Keratinocyte (primary cell): ENCODE measurements at regions not wholly inside any gene's neighbourhood (a gene's known extent, or its start where the extent isn't known, plus 50 kb on each side); places are given as distances from the start of the nearest gene placed in this dataset.

Source experiments
- DNase-seq: peaks from one replicate; pipeline ENCODE4 v3.0.0-alpha.2; 2011; ENCODE audit warnings: low read depth, missing footprints, low spot score
- FAIRE-seq: peaks from 2 replicates; lab custom pipeline; 2011; peaks lifted over from hg19 to GRCh38; lab: Jason Lieb, UNC
- H2AFZ ChIP-seq: 2 replicates; pipeline ENCODE4 v1.6.0; 2012; ENCODE audit warnings: low read length, control low read depth, inconsistent platforms; ENCODE audit not compliant: control insufficient read depth
- H3K27ac ChIP-seq: 2 replicates; pipeline ENCODE4 v1.5.1; 2011; ENCODE audit warnings: low read length; ENCODE audit not compliant: control insufficient read depth, insufficient read depth
- H3K27me3 ChIP-seq: 3 replicates; pipeline ENCODE4 v1.6.0; 2011; ENCODE audit warnings: low read length; ENCODE audit not compliant: control insufficient read depth, insufficient read depth; ENCODE audit errors: extremely low read depth
- H3K36me3 ChIP-seq, 2 experiments: 2 replicates in 1 of 2; 3 replicates in 1 of 2; pipeline ENCODE4 v1.5.1; 2011; ENCODE audit warnings: low read length in 2 of 2, mild to moderate bottlenecking in 1 of 2; ENCODE audit not compliant: control insufficient read depth in 2 of 2, insufficient read depth in 2 of 2; ENCODE audit errors: extremely low read depth in 1 of 2
- H3K4me1 ChIP-seq: 3 replicates; pipeline ENCODE4 v1.5.1; 2011; ENCODE audit warnings: low read length; ENCODE audit not compliant: control insufficient read depth, insufficient read depth; ENCODE audit errors: extremely low read depth
- H3K4me2 ChIP-seq: 3 replicates; pipeline ENCODE4 v1.6.0; 2011; ENCODE audit warnings: low read depth, low read length; ENCODE audit not compliant: control insufficient read depth, insufficient read depth; ENCODE audit errors: extremely low read depth
- H3K4me3 ChIP-seq, 3 experiments: fragments of 200-600 bp in 1 of 3; sonication (generic) in 1 of 3; 2 replicates in 2 of 3; 3 replicates in 1 of 3; pipeline ENCODE4 v1.5.1; 2011 to 2016; ENCODE audit warnings: low read length in 3 of 3, mild to moderate bottlenecking in 3 of 3, control low read depth in 2 of 3, inconsistent platforms in 1 of 3, low read depth in 1 of 3, mixed read lengths in 1 of 3, mixed run types in 1 of 3, moderate library complexity in 1 of 3; ENCODE audit not compliant: control insufficient read depth in 2 of 3, insufficient read depth in 2 of 3; ENCODE audit errors: extremely low read depth in 1 of 3
- H3K79me2 ChIP-seq: 2 replicates; pipeline ENCODE4 v1.6.0; 2012; ENCODE audit warnings: low read length; ENCODE audit not compliant: control insufficient read depth, insufficient read depth
- H3K9ac ChIP-seq: 3 replicates; pipeline ENCODE4 v1.6.0; 2011; ENCODE audit warnings: low read length; ENCODE audit not compliant: control insufficient read depth, insufficient read depth; ENCODE audit errors: extremely low read depth
- H3K9me1 ChIP-seq: 3 replicates; pipeline ENCODE4 v1.6.0; 2011; ENCODE audit warnings: low read length; ENCODE audit not compliant: control insufficient read depth, insufficient read depth; ENCODE audit errors: extremely low read depth
- H3K9me3 ChIP-seq: 2 replicates; pipeline ENCODE4 v1.5.1; 2012; ENCODE audit warnings: low read depth, low read length; ENCODE audit not compliant: control insufficient read depth
- H4K20me1 ChIP-seq: 3 replicates; pipeline ENCODE4 v1.6.0; 2011; ENCODE audit warnings: low read length; ENCODE audit not compliant: control insufficient read depth, insufficient read depth; ENCODE audit errors: extremely low read depth
- EZH2 ChIP-seq: IDR thresholded peaks from one replicate; pipeline ENCODE4 v1.6.1; 2012; ENCODE audit warnings: inconsistent platforms, mild to moderate bottlenecking, low read length, moderate library complexity
- dilution Hi-C: fragments of 300-500 bp; cut with MboI; formaldehyde crosslinking; loops from one replicate; pipeline ENCODE4 v1.7.0; 2020; ENCODE audit warnings: low sequenced_read_pairs; ENCODE audit not compliant: extremely low pct_ligation_motif_present
- TF ChIP-seq, protein P1 (sequence below), 3 experiments: IDR thresholded peaks in 1 of 3; conservative IDR thresholded peaks in 1 of 3; optimal IDR thresholded peaks in 1 of 3; 2 replicates in 2 of 3; 3 replicates in 1 of 3; pipeline versions ENCODE3 to v1.5.1; 2011; ENCODE audit warnings: low read length in 3 of 3, mild to moderate bottlenecking in 3 of 3, moderate library complexity in 2 of 3, control low read depth in 1 of 3, inconsistent platforms in 1 of 3; ENCODE audit not compliant: insufficient read depth in 2 of 3; ENCODE audit errors: extremely low read depth in 1 of 3

DNA sequence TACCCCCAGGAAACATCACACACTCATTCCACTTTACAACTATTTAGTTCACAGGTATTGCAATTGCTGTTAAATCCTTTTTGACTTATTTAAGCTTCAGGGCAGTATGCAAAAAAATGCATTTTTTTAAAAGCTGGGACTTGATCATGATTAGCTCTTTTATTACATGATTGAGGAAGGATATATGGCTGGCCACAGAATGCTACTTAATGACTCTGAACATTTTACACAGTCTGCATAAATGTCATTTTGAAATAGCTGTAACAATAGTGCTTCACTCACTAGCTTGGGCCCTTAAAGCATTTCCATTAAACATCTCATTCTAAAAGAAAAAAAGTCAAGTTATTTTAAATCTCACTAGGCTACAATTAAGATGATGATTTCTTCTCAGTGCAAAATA is 429.7 kb downstream of the FRK start:
- Histone ChIP-seq H3K9me1 (no peaks in the 10 kb centered on the region), H3K4me3 (no peak overlapping the region), H3K9ac (no peak overlapping the region), H3K79me2 (no peaks in the 10 kb centered on the region), H3K4me1 (no peaks in the 10 kb centered on the region), H3K9me3 (no peaks in the 10 kb centered on the region), H3K27ac (no peak overlapping the region), H4K20me1 (no peaks in the 10 kb centered on the region), H3K36me3 (no peaks in the 10 kb centered on the region), H3K27me3 (no peaks in the 10 kb centered on the region), H2AFZ (no peak overlapping the region), H3K4me2 (no peak overlapping the region)
- DNase-seq (no peak), FAIRE-seq (no peak)
- TF ChIP-seq, protein P1, sequence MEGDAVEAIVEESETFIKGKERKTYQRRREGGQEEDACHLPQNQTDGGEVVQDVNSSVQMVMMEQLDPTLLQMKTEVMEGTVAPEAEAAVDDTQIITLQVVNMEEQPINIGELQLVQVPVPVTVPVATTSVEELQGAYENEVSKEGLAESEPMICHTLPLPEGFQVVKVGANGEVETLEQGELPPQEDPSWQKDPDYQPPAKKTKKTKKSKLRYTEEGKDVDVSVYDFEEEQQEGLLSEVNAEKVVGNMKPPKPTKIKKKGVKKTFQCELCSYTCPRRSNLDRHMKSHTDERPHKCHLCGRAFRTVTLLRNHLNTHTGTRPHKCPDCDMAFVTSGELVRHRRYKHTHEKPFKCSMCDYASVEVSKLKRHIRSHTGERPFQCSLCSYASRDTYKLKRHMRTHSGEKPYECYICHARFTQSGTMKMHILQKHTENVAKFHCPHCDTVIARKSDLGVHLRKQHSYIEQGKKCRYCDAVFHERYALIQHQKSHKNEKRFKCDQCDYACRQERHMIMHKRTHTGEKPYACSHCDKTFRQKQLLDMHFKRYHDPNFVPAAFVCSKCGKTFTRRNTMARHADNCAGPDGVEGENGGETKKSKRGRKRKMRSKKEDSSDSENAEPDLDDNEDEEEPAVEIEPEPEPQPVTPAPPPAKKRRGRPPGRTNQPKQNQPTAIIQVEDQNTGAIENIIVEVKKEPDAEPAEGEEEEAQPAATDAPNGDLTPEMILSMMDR (optimal IDR thresholded peaks at IDR 0.05 in 1 of 3, IDR thresholded peaks at IDR 0.05 in 1 of 3, conservative IDR thresholded peaks at IDR 0.05 in 1 of 3; ENCODE audit: extremely low read depth in 1 of 3, insufficient read depth in 2 of 3, low read length in 3 of 3) = no peak
- TF ChIP-seq EZH2 = no peak
- dilution Hi-C loops = no loop called here

- H3K79me2 ChIP-seq = no peaks in the 10 kb centered on the region
- dilution Hi-C loops = no loop called here
- TF ChIP-seq, protein P1 (optimal IDR thresholded peaks at IDR 0.05 in 1 of 3, IDR thresholded peaks at IDR 0.05 in 1 of 3, conservative IDR thresholded peaks at IDR 0.05 in 1 of 3; ENCODE audit: extremely low read depth in 1 of 3, insufficient read depth in 2 of 3, low read length in 3 of 3) = no peak
- no peak for TF ChIP-seq EZH2
- H4K20me1 ChIP-seq = no peaks in the 10 kb centered on the region
- FAIRE-seq (no peak), DNase-seq (no peak)
- no peaks in the 10 kb centered on the region for H3K9me1 ChIP-seq
- H3K4me3 ChIP-seq = no peak overlapping the region
- H3K9ac ChIP-seq = no peak overlapping the region
- H2AFZ ChIP-seq = no peak overlapping the region
- H3K4me1 ChIP-seq = no peaks in the 10 kb centered on the region
- no peak overlapping the region for H3K27ac ChIP-seq
- no peaks in the 10 kb centered on the region for H3K9me3 ChIP-seq
- no peaks in the 10 kb centered on the region for H3K27me3 ChIP-seq
- no peaks in the 10 kb centered on the region for H3K36me3 ChIP-seq
- H3K4me2 ChIP-seq = no peak overlapping the region
These were observed 430.2 kb downstream of the FRK start for GRCh38 chr6:115630424-115631024.
